Trophoblast cell (in vitro differentiated cells and primary cell): ENCODE measurements at regions not wholly inside any gene's neighbourhood (a gene's known extent, or its start where the extent isn't known, plus 50 kb on each side); places are given as distances from the start of the nearest gene placed in this dataset.

Experiments used
- DNase-seq, 2 donors: peaks; one replicate each; pipeline ENCODE4 v3.0.0-alpha.2; 2016
- H2AFZ ChIP-seq: 2 replicates; pipeline ENCODE4 v1.6.1; 2013; ENCODE audit warnings: low read length, moderate library complexity, mild to moderate bottlenecking; ENCODE audit not compliant: insufficient read depth, poor library complexity
- H2AK5ac ChIP-seq: 2 replicates; pipeline ENCODE4 v1.6.1; 2013; ENCODE audit warnings: mild to moderate bottlenecking, low read length
- H2BK120ac ChIP-seq: 2 replicates; pipeline ENCODE4 v1.6.1; 2013; ENCODE audit warnings: low read length, mild to moderate bottlenecking, moderate library complexity; ENCODE audit not compliant: insufficient read depth, poor library complexity
- H2BK12ac ChIP-seq: 2 replicates; pipeline ENCODE4 v1.6.1; 2013; ENCODE audit warnings: mild to moderate bottlenecking, low read length, moderate library complexity
- H2BK5ac ChIP-seq: 2 replicates; pipeline ENCODE4 v1.6.1; 2013; ENCODE audit warnings: low read length, low read depth, moderate library complexity, mild to moderate bottlenecking; ENCODE audit not compliant: poor library complexity
- H3K14ac ChIP-seq: 2 replicates; pipeline ENCODE4 v1.6.1; 2013; ENCODE audit warnings: mild to moderate bottlenecking, low read length
- H3K18ac ChIP-seq: 2 replicates; pipeline ENCODE4 v1.6.1; 2013; ENCODE audit warnings: mild to moderate bottlenecking, low read length
- H3K23ac ChIP-seq: 2 replicates; pipeline ENCODE4 v1.6.1; 2013; ENCODE audit warnings: low read length
- H3K27ac ChIP-seq: 2 replicates; pipeline ENCODE4 v1.5.1; 2013; ENCODE audit warnings: low read depth, mild to moderate bottlenecking, inconsistent platforms, low read length, moderate library complexity
- H3K27me3 ChIP-seq: 2 replicates; pipeline ENCODE4 v1.6.1; 2013; ENCODE audit warnings: inconsistent platforms, mild to moderate bottlenecking, low read length, moderate library complexity; ENCODE audit not compliant: insufficient read depth
- H3K36me3 ChIP-seq, 2 experiments: 1 replicate in 1 of 2; 2 replicates in 1 of 2; pipeline ENCODE4 v1.6.1; 2013; ENCODE audit warnings: low read length in 2 of 2, mild to moderate bottlenecking in 2 of 2, moderate library complexity in 1 of 2; ENCODE audit not compliant: insufficient read depth in 2 of 2, control insufficient read depth in 1 of 2
- H3K4ac ChIP-seq: 2 replicates; pipeline ENCODE4 v1.6.1; 2013; ENCODE audit warnings: low read depth, mild to moderate bottlenecking, low read length, moderate library complexity
- H3K4me1 ChIP-seq, 2 experiments: 1 replicate in 1 of 2; 2 replicates in 1 of 2; pipeline ENCODE4 v1.6.1; 2013; ENCODE audit warnings: low read length in 2 of 2, mild to moderate bottlenecking in 2 of 2, moderate library complexity in 1 of 2; ENCODE audit not compliant: insufficient read depth in 2 of 2, control insufficient read depth in 1 of 2
- H3K4me2 ChIP-seq: 2 replicates; pipeline ENCODE4 v1.6.1; 2013; ENCODE audit warnings: inconsistent platforms, mild to moderate bottlenecking, low read length, moderate library complexity
- H3K4me3 ChIP-seq: 2 replicates; pipeline ENCODE4 v1.5.1; 2013; ENCODE audit warnings: mild to moderate bottlenecking, low read depth, low read length, inconsistent platforms
- H3K79me1 ChIP-seq: one replicate; pipeline ENCODE4 v1.6.1; 2013; ENCODE audit warnings: low read length
- H3K79me2 ChIP-seq: 2 replicates; pipeline ENCODE4 v1.6.1; 2013; ENCODE audit warnings: low read length, mild to moderate bottlenecking; ENCODE audit not compliant: control insufficient read depth, insufficient read depth, poor library complexity
- H3K9ac ChIP-seq: 2 replicates; pipeline ENCODE4 v1.6.1; 2013; ENCODE audit warnings: mild to moderate bottlenecking, low read length
- H3K9me3 ChIP-seq: 2 replicates; pipeline ENCODE4 v1.6.1; 2013; ENCODE audit warnings: low read depth, mild to moderate bottlenecking, control low read depth, inconsistent platforms, low read length; ENCODE audit not compliant: insufficient read depth
- H4K12ac ChIP-seq: 2 replicates; pipeline ENCODE4 v1.6.1; 2013; ENCODE audit warnings: low read depth, mild to moderate bottlenecking, low read length, moderate library complexity
- H4K8ac ChIP-seq: 2 replicates; pipeline ENCODE4 v1.6.1; 2013; ENCODE audit warnings: low read depth, mild to moderate bottlenecking, low read length, moderate library complexity
- H4K91ac ChIP-seq: one replicate; pipeline ENCODE4 v1.6.1; 2013; ENCODE audit warnings: low read depth, mild to moderate bottlenecking, low read length, moderate library complexity
- WGBS: extraction: QIAGEN DNeasy Blood & Tissue Kit; methylation state at CpG from one replicate; pipeline ENCODE4 v1.1.7; 2013; ENCODE audit warnings: missing lambda C conversion rate; ENCODE audit not compliant: insufficient read length, insufficient coverage; ENCODE audit errors: extremely low coverage; 5-methylcytosine and 5-hydroxymethylcytosine counted together

DNA sequence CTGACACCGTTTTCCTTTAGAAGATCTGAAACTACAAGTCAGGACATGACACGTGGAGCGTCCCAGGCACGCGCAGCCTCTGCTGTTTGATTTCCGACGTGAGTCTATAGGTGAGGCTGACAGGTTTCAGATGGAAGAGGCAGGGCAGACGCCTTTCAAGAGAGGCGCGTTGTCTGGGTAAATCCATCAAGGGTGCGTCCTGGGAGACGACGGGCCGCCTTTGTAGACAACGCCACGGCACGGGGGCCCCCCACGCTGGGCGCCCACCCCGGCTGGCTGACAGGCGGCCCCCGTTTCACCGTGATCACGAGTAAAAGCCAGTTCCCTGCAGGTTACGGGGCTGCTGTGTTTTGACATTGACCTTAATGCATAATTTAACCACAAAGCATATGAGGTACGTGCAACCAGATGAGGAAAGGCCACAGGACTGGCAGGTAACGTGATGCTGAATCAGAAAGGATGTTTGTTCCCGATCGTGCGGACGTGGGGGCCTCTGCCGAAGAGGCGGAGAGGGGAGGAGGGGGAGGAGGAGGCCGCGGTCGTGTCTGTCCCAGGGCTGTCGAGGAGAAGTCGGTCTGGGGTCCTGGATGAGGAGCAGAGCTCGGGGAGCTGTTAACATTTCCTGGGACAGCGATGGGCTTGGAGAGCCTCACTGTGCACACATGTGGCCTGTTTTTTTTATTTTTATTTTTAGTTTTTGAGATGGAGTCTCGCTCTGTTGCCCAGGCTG is 51.1 kb upstream of the PPP2R3B start:
- Histone ChIP-seq H2BK12ac (no peak overlapping the region), H2BK120ac (no peak overlapping the region), H2AFZ (no peak overlapping the region), H3K23ac (no peak overlapping the region), H3K4me2 (no peak overlapping the region), H3K79me2 (no peaks in the 10 kb centered on the region), H3K36me3 (no peaks in the 10 kb centered on the region), H2BK5ac (no peak overlapping the region), H3K4me3 (no peak overlapping the region), H3K4me1 (no peaks in the 10 kb centered on the region), H4K8ac (no peak overlapping the region), H3K4ac (no peak overlapping the region), H3K14ac (no peak overlapping the region), H3K9me3 (peaks cover 13% of the 10 kb centered on the region), H3K18ac (no peak overlapping the region), H4K12ac (no peak overlapping the region), H3K27me3 (no peaks in the 10 kb centered on the region), H2AK5ac (no peak overlapping the region), H3K27ac (no peak overlapping the region), H4K91ac (no peak overlapping the region), H3K79me1 (no peaks in the 10 kb centered on the region), H3K9ac (no peak overlapping the region)
- WGBS = no CpG with 5 or more reads among the region's 41 CpGs
- DNase-seq = no peak

DNA sequence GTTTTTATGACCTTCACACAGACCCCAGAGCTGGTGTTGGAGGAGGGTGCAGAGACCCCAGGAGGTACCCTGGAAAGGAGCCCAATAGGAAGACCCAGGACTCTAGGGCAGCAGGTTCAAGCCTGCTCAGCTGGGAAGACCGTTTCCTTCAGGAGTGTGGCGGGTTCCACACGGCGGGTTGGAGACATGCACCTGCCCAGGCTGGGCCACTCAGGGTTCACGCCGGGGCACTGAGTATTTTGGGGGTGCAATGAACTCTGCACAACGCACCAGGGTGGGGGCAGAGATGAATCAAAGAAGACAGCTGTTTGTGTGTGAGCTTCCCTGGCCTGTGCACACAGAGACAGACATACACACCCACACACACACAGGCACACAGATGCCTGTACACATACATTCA is 52.5 kb upstream of the PPP2R3B start:
- Histone ChIP-seq H3K23ac (no peak overlapping the region), H3K14ac (no peak overlapping the region), H3K9me3 (peaks cover 12% of the 10 kb centered on the region), H3K27me3 (no peaks in the 10 kb centered on the region), H3K79me2 (no peaks in the 10 kb centered on the region), H2BK120ac (no peak overlapping the region), H3K4me2 (no peak overlapping the region), H3K27ac (no peak overlapping the region), H3K4ac (no peak overlapping the region), H3K36me3 (no peaks in the 10 kb centered on the region), H2BK12ac (no peak overlapping the region), H2BK5ac (no peak overlapping the region), H3K4me1 (no peaks in the 10 kb centered on the region), H3K79me1 (no peaks in the 10 kb centered on the region), H3K18ac (no peak overlapping the region), H4K12ac (no peak overlapping the region), H2AK5ac (no peak overlapping the region), H4K91ac (no peak overlapping the region), H3K4me3 (peak overlapping the region; percentile 54), H3K9ac (no peak overlapping the region), H2AFZ (no peak overlapping the region), H4K8ac (no peak overlapping the region)
- WGBS = no CpG with 5 or more reads among the region's 7 CpGs
- DNase-seq = no peak

DNA sequence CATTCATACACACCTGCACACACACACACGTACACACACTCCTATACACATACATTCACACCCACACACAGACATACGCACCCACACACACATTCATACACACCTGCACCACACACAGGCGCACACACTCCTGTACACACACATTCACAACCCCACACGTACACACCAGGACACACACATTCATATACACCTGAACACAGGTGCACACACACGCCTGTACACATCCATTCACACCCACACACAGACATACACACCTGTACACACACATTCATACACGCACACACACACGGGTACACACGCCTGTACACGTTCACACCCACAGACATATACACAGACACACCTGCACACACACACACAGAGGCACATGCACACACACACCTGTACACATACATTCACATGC is 53.0 kb upstream of the PPP2R3B start:
- H3K27me3 ChIP-seq = no peaks in the 10 kb centered on the region

DNA sequence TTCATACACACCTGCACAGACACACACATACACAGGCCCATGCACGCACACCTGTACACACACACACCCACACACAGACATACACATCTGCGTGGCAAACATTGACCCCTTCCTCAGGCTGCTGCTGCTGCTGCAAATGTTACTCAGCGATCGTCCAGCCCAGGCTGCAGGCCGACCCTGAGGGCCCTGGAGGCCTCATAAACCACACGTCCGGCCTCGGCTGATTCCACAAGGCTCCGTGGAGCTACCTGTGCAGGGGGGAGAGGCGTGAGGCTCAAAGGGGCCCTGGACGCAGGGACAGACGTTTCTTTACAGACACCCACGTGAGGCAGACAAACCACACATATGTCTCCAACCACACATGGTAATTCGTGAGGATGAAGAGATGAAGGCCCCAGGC is 53.9 kb upstream of the PPP2R3B start:
- Histone ChIP-seq H3K4me2 (no peak overlapping the region), H3K27ac (no peak overlapping the region), H2BK120ac (no peak overlapping the region), H3K4ac (no peak overlapping the region), H3K9ac (no peak overlapping the region), H3K14ac (no peak overlapping the region), H4K12ac (no peak overlapping the region), H2BK5ac (no peak overlapping the region), H3K79me1 (no peaks in the 10 kb centered on the region), H3K79me2 (no peaks in the 10 kb centered on the region), H3K9me3 (peaks cover 12% of the 10 kb centered on the region), H2BK12ac (no peak overlapping the region), H3K4me1 (no peaks in the 10 kb centered on the region), H2AK5ac (no peak overlapping the region), H3K23ac (peak overlapping the region; percentile 40), H3K4me3 (peak overlapping the region; percentile 33), H3K18ac (no peak overlapping the region), H4K91ac (no peak overlapping the region), H4K8ac (no peak overlapping the region), H3K36me3 (no peaks in the 10 kb centered on the region), H2AFZ (no peak overlapping the region), H3K27me3 (no peaks in the 10 kb centered on the region)
- no CpG with 5 or more reads among the region's 14 CpGs for WGBS
- no peak for DNase-seq

More for the DNA sequence above, 53.0 kb upstream of the PPP2R3B start:
- no peak overlapping the region for H3K27ac ChIP-seq
- H3K79me1 ChIP-seq = no peaks in the 10 kb centered on the region
- H2BK5ac ChIP-seq = no peak overlapping the region
- no peak overlapping the region for H4K91ac ChIP-seq
- H3K9me3 ChIP-seq = peaks cover 12% of the 10 kb centered on the region
- no peaks in the 10 kb centered on the region for H3K79me2 ChIP-seq
- WGBS = no CpG with 5 or more reads among the region's 9 CpGs
- H3K9ac ChIP-seq = no peak overlapping the region
- H4K8ac ChIP-seq = no peak overlapping the region
- H3K4ac ChIP-seq = no peak overlapping the region
- no peak overlapping the region for H4K12ac ChIP-seq
- no peak for DNase-seq
- no peak overlapping the region for H2BK120ac ChIP-seq
- H2BK12ac ChIP-seq = no peak overlapping the region
- H2AFZ ChIP-seq = no peak overlapping the region
- no peaks in the 10 kb centered on the region for H3K4me1 ChIP-seq
- H3K36me3 ChIP-seq = no peaks in the 10 kb centered on the region
- H3K23ac ChIP-seq = peak overlapping the region; percentile 94
- H3K4me2 ChIP-seq = no peak overlapping the region
- H2AK5ac ChIP-seq = no peak overlapping the region
- no peak overlapping the region for H3K14ac ChIP-seq
- H3K18ac ChIP-seq = no peak overlapping the region
- peak overlapping the region; percentile 54 for H3K4me3 ChIP-seq
